ENCODE measurements at regions not wholly inside any gene's neighbourhood (a gene's known extent, or its start where the extent isn't known, plus 50 kb on each side); places are given as distances from the start of the nearest gene placed in this dataset.

- H4K91ac ChIP-seq (ENCODE audit: insufficient read length, low read depth, low read length), result no peak overlapping the region
- H3K14ac ChIP-seq (ENCODE audit: insufficient read depth, low read length), result no peak overlapping the region
- H3K9me3 ChIP-seq (ENCODE audit: control insufficient read depth, low read depth, low read length), result no peaks in the 10 kb centered on the region
- H3K79me2 ChIP-seq (ENCODE audit: insufficient read depth, low read length), result no peaks in the 10 kb centered on the region
- Mint-ChIP-seq H3K4me3 (no peak overlapping the region), H3K9me3 (no peaks in the 10 kb centered on the region), H3K36me3 (ENCODE audit: insufficient read depth in 1 of 3, low read depth in 3 of 3) (no peaks in the 10 kb centered on the region), H3K4me1 (peaks cover 4% of the 10 kb centered on the region in 2 experiments; a peak in 2 of 4 replicates), H3K27me3 (ENCODE audit: low read depth) (no peaks in the 10 kb centered on the region), H3K27ac (no peak overlapping the region)
- no peaks in the 10 kb centered on the region for H3K4me1 ChIP-seq (ENCODE audit: insufficient read depth, low read length)
- H2BK15ac ChIP-seq (ENCODE audit: low read depth, low read length), result no peak overlapping the region
- no peaks in the 10 kb centered on the region for H3K27me3 ChIP-seq (ENCODE audit: insufficient read depth, low read length)
- no peaks in the 10 kb centered on the region for H3K23me2 ChIP-seq (ENCODE audit: insufficient read length, low read depth, low read length, poor library complexity, severe bottlenecking)
- no peak overlapping the region for H3K56ac ChIP-seq (ENCODE audit: insufficient read length, low read depth, low read length)
- no CpG with 5 or more reads among the region's 1 CpG for WGBS (ENCODE audit: extremely low coverage, insufficient read length, low lambda C conversion rate)
- H2AFZ ChIP-seq (ENCODE audit: low read length), result no peak overlapping the region
- TF ChIP-seq CTCF (conservative IDR thresholded peaks at IDR 0.05), result no peak
- no peak overlapping the region for H2BK12ac ChIP-seq (ENCODE audit: insufficient read length, low read depth, low read length)
- H3K79me1 ChIP-seq (ENCODE audit: insufficient read depth, low read depth, low read length, poor library complexity, severe bottlenecking), result no peaks in the 10 kb centered on the region
- H3K18ac ChIP-seq (ENCODE audit: insufficient read length, low read depth, low read length), result no peak overlapping the region
- H3K23ac ChIP-seq (ENCODE audit: insufficient read length, low read depth, low read length), result no peak overlapping the region
- no peak overlapping the region for H3K9ac ChIP-seq (ENCODE audit: extremely low read depth, insufficient read length, low read length)
- no peak overlapping the region for H2BK20ac ChIP-seq (ENCODE audit: low read depth, low read length, poor library complexity, severe bottlenecking)
- H2BK120ac ChIP-seq (ENCODE audit: low read depth, low read length, poor library complexity, severe bottlenecking), result no peak overlapping the region
- DNase-seq, result no peak
- H4K8ac ChIP-seq (replicated peaks; ENCODE audit: insufficient read length, low read depth, low read length), result no peak overlapping the region
- no peak overlapping the region for H3K4ac ChIP-seq (ENCODE audit: low read depth, low read length)
- H4K5ac ChIP-seq (ENCODE audit: insufficient read length, low read depth, low read length), result no peak overlapping the region
- no peak overlapping the region for H2BK5ac ChIP-seq (ENCODE audit: insufficient read length, low read length)
- no peak overlapping the region for H3T11ph ChIP-seq (ENCODE audit: low read length)
- H2AK5ac ChIP-seq (ENCODE audit: insufficient read length, low read length), result no peak overlapping the region
- no peak overlapping the region for H3K27ac ChIP-seq (ENCODE audit: insufficient read length, low read depth, low read length)
- H4K20me1 ChIP-seq (ENCODE audit: control insufficient read depth, insufficient read depth, insufficient read length), result no peaks in the 10 kb centered on the region
- H3K4me2 ChIP-seq (ENCODE audit: insufficient read depth, insufficient read length, low read length), result no peak overlapping the region
These were observed 2629.2 kb downstream of the PCDH7 start for GRCh38 chr4:33349376-33349775.

All from H9 (cell line).